Esophagus (tissue), 2 donors: ENCODE measurements at regions not wholly inside any gene's neighbourhood (a gene's known extent, or its start where the extent isn't known, plus 50 kb on each side); places are given as distances from the start of the nearest gene placed in this dataset.

ENCODE experiments used
- H3K27ac ChIP-seq, 2 donors: one replicate each; pipeline ENCODE4 v1.5.1; 2013; ENCODE audit warnings: low read depth in 2 of 2, mild to moderate bottlenecking in 2 of 2, inconsistent platforms in 1 of 2, low read length in 1 of 2, moderate library complexity in 1 of 2
- H3K27me3 ChIP-seq, 2 donors: one replicate each; pipeline ENCODE4 v1.6.1; 2013; ENCODE audit warnings: low read length in 2 of 2, control low read depth in 1 of 2, mild to moderate bottlenecking in 1 of 2; ENCODE audit not compliant: insufficient read depth in 2 of 2, control insufficient read depth in 1 of 2
- H3K36me3 ChIP-seq, 2 donors: one replicate each; pipeline ENCODE4 v1.6.1; 2013; ENCODE audit warnings: low read length in 1 of 2; ENCODE audit not compliant: control insufficient read depth in 2 of 2, insufficient read depth in 2 of 2
- H3K4me1 ChIP-seq, 2 donors: one replicate each; pipeline ENCODE4 v1.6.1; 2013; ENCODE audit warnings: low read length in 1 of 2; ENCODE audit not compliant: control insufficient read depth in 2 of 2, insufficient read depth in 2 of 2
- H3K4me3 ChIP-seq, 2 donors: one replicate each; pipeline ENCODE4 v1.5.1; 2013; ENCODE audit warnings: low read length in 2 of 2, mild to moderate bottlenecking in 2 of 2, low read depth in 1 of 2, moderate library complexity in 1 of 2
- H3K9me3 ChIP-seq, 2 donors: one replicate each; pipeline ENCODE4 v1.6.1; 2013; ENCODE audit warnings: mild to moderate bottlenecking in 2 of 2, low read depth in 1 of 2, low read length in 1 of 2, moderate library complexity in 1 of 2; ENCODE audit not compliant: control insufficient read depth in 2 of 2, insufficient read depth in 1 of 2
- WGBS, 2 donors: extraction: QIAGEN DNeasy Blood & Tissue Kit; methylation state at CpG; one replicate each; pipeline ENCODE4 v1.1.7; 2013; 5-methylcytosine and 5-hydroxymethylcytosine counted together
- donor health status: healthy with polysubstance abuse.
- donor health status: Bipolar disorder and iron deficiency.

GRCh38 chr2:11963966-11964365 lies 217.5 kb downstream of the LPIN1 start:
- no peaks in the 10 kb centered on the region for H3K27me3 ChIP-seq
- no peaks in the 10 kb centered on the region for H3K9me3 ChIP-seq
- 55 to 64% methylated on average over 1 of the region's 1 CpG for WGBS, 2 donors
- no peak overlapping the region for H3K27ac ChIP-seq
- no peaks in the 10 kb centered on the region for H3K36me3 ChIP-seq
- H3K4me3 ChIP-seq: no peak overlapping the region
- no peaks in the 10 kb centered on the region for H3K4me1 ChIP-seq

DNA sequence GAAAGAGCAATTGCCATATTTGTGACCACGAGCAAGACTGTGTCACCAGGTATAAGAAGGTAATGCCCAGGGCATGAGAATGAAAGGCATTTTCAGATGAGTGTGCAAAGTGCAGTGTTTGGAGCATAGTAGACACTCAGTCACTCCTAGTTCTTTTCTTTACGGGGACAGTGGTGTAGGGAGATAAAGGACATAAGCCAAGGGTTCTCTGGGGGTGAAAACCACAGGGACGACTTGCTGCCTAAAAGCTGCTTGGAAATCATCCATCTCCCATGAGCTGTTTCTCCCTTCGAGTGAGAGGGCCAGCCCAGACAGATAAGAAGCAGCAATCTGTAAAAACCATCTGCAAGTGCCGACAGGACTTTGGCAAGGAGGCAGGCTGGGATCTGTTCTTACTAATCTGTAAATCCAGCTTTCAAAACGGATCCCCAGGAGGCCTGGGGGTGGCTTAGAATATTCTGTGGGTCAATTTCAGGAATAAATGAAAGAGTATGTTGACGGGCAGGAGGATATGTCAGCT lies 221.6 kb downstream of the LPIN1 start:
- Histone ChIP-seq H3K36me3 (no peaks in the 10 kb centered on the region), H3K27ac (no peak overlapping the region), H3K4me1 (no peaks in the 10 kb centered on the region), H3K27me3 (no peaks in the 10 kb centered on the region), H3K9me3 (no peaks in the 10 kb centered on the region), H3K4me3 (no peak overlapping the region)
- WGBS, 2 donors: 19 to 31% methylated on average over 7 of the region's 7 CpGs

- Histone ChIP-seq H3K4me3 (no peak overlapping the region), H3K4me1 (no peaks in the 10 kb centered on the region), H3K27me3 (no peaks in the 10 kb centered on the region), H3K36me3 (no peaks in the 10 kb centered on the region), H3K27ac (no peak overlapping the region), H3K9me3 (no peaks in the 10 kb centered on the region)
- 65 to 79% methylated on average over 5 of the region's 5 CpGs for WGBS, 2 donors
Observed at GRCh38 chr2:11968521-11968920, 222.1 kb downstream of the LPIN1 start.

GRCh38 chr2:11969774-11970173 lies 223.3 kb downstream of the LPIN1 start:
- H3K4me3 ChIP-seq: no peak overlapping the region
- H3K4me1 ChIP-seq: no peaks in the 10 kb centered on the region
- no peaks in the 10 kb centered on the region for H3K36me3 ChIP-seq
- WGBS, 2 donors: 63 to 70% methylated on average over 1 of the region's 1 CpG
- H3K27me3 ChIP-seq: no peaks in the 10 kb centered on the region
- peaks cover 0 to 3% of the 10 kb centered on the region in 2 donors for H3K9me3 ChIP-seq
- H3K27ac ChIP-seq: no peak overlapping the region

GRCh38 chr2:11974573-11974972 lies 228.1 kb downstream of the LPIN1 start:
- Histone ChIP-seq H3K4me1 (no peaks in the 10 kb centered on the region), H3K27ac (no peak overlapping the region), H3K36me3 (no peaks in the 10 kb centered on the region), H3K9me3 (peaks cover 0 to 9% of the 10 kb centered on the region in 2 donors), H3K4me3 (no peak overlapping the region), H3K27me3 (no peaks in the 10 kb centered on the region)
- 52 to 96% methylated on average over 1 of the region's 1 CpG for WGBS, 2 donors

DNA sequence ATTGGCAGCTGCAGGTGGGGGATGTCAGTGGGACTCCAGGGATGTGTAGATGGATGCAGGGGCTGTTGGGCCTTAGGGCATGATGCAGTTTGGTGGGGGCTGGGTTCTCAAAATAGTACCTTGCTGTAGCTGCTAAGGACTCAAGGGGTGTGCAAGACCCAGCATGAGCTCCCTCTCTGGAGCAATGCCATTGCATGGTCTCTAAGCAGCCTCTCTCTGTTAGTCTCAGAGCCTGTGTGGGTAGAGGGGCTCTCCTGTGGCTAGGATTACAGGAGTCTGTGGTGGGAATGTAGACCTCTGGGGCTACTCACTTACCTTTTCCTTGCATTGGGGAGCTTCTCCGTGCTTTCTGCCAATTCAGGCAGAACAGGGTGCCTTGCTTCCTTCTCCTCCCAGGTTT lies 228.9 kb downstream of the LPIN1 start:
- Histone ChIP-seq H3K36me3 (no peaks in the 10 kb centered on the region), H3K9me3 (peaks cover 0 to 9% of the 10 kb centered on the region in 2 donors), H3K4me3 (no peak overlapping the region), H3K4me1 (no peaks in the 10 kb centered on the region), H3K27me3 (no peaks in the 10 kb centered on the region), H3K27ac (no peak overlapping the region)
- WGBS, 2 donors: 81 to 93% methylated on average over 1 of the region's 1 CpG

DNA sequence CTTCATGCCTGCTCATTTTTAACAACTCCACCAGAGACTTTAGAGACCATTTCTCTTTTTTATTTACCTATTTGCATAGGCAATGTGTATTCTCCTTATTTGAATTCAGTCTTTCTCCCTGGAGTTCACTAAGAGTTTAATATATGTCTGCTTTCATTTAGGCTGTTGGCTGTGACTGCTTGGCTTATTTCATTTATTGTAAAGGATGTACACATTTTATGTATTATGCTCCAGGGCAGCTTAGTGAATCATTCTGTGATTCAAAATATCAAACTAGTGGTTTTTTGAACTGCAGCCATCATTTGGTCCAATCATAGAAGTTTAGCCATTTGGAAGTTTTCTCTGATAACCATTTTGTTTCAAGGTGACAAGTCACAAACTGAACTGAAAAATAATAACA lies 229.6 kb downstream of the LPIN1 start:
- H3K27me3 ChIP-seq: no peaks in the 10 kb centered on the region
- H3K9me3 ChIP-seq: peaks cover 0 to 9% of the 10 kb centered on the region in 2 donors
- no peaks in the 10 kb centered on the region for H3K4me1 ChIP-seq
- H3K36me3 ChIP-seq: no peaks in the 10 kb centered on the region
- no peak overlapping the region for H3K4me3 ChIP-seq
- H3K27ac ChIP-seq: no peak overlapping the region

- Histone ChIP-seq H3K36me3 (no peaks in the 10 kb centered on the region), H3K4me3 (no peak overlapping the region), H3K27ac (no peak overlapping the region), H3K9me3 (peaks cover 0 to 9% of the 10 kb centered on the region in 2 donors), H3K27me3 (no peaks in the 10 kb centered on the region), H3K4me1 (no peaks in the 10 kb centered on the region)
- 87 to 93% methylated on average over 8 of the region's 8 CpGs for WGBS, 2 donors
Observed at GRCh38 chr2:11977766-11978524, 231.5 kb downstream of the LPIN1 start.

DNA sequence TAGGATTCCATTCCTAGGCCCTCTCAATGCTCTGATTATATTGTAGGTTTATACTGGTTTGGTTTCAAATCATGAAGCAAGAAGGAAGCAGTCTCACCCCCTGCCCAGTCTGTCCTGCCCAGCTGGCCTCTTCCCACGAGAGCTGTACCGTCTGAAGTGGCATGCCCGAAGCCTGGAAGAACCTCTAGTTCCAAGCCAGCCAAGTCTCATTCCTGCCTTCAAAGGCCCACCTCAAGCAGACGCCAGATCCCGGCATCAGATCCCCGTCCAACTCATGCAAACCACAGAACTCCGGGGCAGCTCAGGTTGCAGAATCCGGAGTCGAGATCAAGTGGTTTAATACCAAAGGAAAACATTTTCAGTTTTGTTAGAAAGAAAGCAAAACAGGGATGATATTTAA lies 234.4 kb downstream of the LPIN1 start:
- WGBS, 2 donors: 84 to 86% methylated on average over 9 of the region's 9 CpGs
- H3K4me3 ChIP-seq: no peak overlapping the region
- no peaks in the 10 kb centered on the region for H3K27me3 ChIP-seq
- H3K9me3 ChIP-seq: no peaks in the 10 kb centered on the region
- no peak overlapping the region for H3K27ac ChIP-seq
- no peaks in the 10 kb centered on the region for H3K4me1 ChIP-seq
- H3K36me3 ChIP-seq: no peaks in the 10 kb centered on the region

GRCh38 chr2:11983401-11983800 lies 237.0 kb downstream of the LPIN1 start:
- Histone ChIP-seq H3K27me3 (no peaks in the 10 kb centered on the region), H3K4me3 (no peak overlapping the region), H3K9me3 (no peaks in the 10 kb centered on the region), H3K36me3 (no peaks in the 10 kb centered on the region), H3K27ac (no peak overlapping the region), H3K4me1 (no peaks in the 10 kb centered on the region)
- 85 to 92% methylated on average over 4 of the region's 4 CpGs for WGBS, 2 donors
